Stimulated activated naive B cell treated with anti-CD40 and anti-IgM and Interleukin-4, amounts not matched to agents 10 μg/mL and 1 μg/mL and 100 μg/mL, for 72 hours (primary cell): ENCODE measurements at regions not wholly inside any gene's neighbourhood (a gene's known extent, or its start where the extent isn't known, plus 50 kb on each side); places are given as distances from the start of the nearest gene placed in this dataset.
A peak's percentile ranks its signal among the peaks of the same experiment; 100 is the strongest.

ENCODE experiments used
- ATAC-seq, 2 donors: fragments of 150-1000 bp; cut with Tn5 transposase; replicated peaks; 2 replicates each; pipeline ENCODE4 v1.10.0; 2021; ENCODE audit warnings: moderate library complexity in 1 of 2
- DNase-seq: peaks from one replicate; pipeline ENCODE4 v3.0.0; 2021
- H3K27ac Mint-ChIP-seq: one replicate; pipeline ENCODE4 v1.8.0; 2022; ENCODE audit warnings: mild to moderate bottlenecking, mixed read lengths
- H3K27me3 Mint-ChIP-seq, 2 donors: one replicate each; pipeline ENCODE4 v1.8.0; 2022; ENCODE audit warnings: mixed read lengths in 2 of 2
- H3K36me3 Mint-ChIP-seq, 2 donors: one replicate each; pipeline ENCODE4 v1.8.0; 2022; ENCODE audit warnings: mixed read lengths in 2 of 2, mild to moderate bottlenecking in 1 of 2
- H3K4me1 Mint-ChIP-seq, 2 donors: one replicate each; pipeline ENCODE4 v1.8.0; 2022; ENCODE audit warnings: mixed read lengths in 2 of 2, mild to moderate bottlenecking in 1 of 2
- H3K4me3 Mint-ChIP-seq, 2 donors: one replicate each; pipeline ENCODE4 v1.8.0; 2022; ENCODE audit warnings: mild to moderate bottlenecking in 2 of 2, mixed read lengths in 2 of 2, moderate library complexity in 1 of 2
- H3K9me3 Mint-ChIP-seq, 2 donors: one replicate each; pipeline ENCODE4 v1.8.0; 2022; ENCODE audit warnings: mixed read lengths in 2 of 2, mild to moderate bottlenecking in 1 of 2

- Mint-ChIP-seq H3K4me1 (peaks cover 12 to 22% of the 10 kb centered on the region in 2 donors), H3K27ac (no peak overlapping the region), H3K27me3 (peaks cover 0 to 4% of the 10 kb centered on the region in 2 donors), H3K4me3 (no peak overlapping the region), H3K9me3 (peaks cover 7 to 9% of the 10 kb centered on the region in 2 donors), H3K36me3 (peaks cover 19 to 23% of the 10 kb centered on the region in 2 donors)
- DNase-seq (no peak), ATAC-seq (no peak)
These were observed 82.8 kb upstream of the MAP4K3 start for GRCh38 chr2:39519886-39520285.

DNA sequence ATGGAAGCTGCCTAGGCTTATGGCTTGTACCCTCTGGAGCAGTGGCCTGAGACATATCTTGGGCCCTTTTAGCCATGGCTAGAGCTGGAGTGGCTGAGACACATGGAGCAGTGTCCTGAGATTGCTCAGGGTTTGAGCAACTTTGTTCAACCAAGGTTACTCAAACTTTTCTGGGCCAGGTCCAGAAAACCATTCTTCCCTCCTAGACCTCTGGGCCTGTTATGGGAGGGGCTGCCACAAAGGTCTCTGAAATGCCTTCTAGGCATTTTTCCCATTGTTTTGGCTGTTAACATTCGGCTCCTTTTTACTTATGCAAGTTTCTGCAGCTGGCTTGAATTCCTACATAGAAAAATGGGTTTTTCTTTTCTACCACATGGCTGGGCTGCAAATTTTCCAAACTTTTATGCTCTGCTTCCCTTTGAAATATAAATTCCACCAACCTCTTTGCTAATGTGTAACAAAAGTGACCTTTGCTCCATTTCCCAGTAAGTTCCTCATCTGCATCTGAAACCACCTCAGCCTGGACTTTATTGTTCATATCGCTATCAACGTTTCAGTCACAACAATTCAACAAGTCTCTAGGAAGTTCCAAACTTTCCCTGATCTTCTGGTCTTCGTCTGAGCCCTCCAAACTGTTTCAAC, 84.9 kb upstream of the MAP4K3 start:
- DNase-seq (no peak), ATAC-seq (no peak)
- no peak overlapping the region for H3K27ac Mint-ChIP-seq
- peaks cover 7 to 11% of the 10 kb centered on the region in 2 donors for H3K9me3 Mint-ChIP-seq
- H3K27me3 Mint-ChIP-seq: peaks cover 0 to 4% of the 10 kb centered on the region in 2 donors
- peaks cover 24 to 33% of the 10 kb centered on the region in 2 donors for H3K4me1 Mint-ChIP-seq
- peaks cover 19 to 23% of the 10 kb centered on the region in 2 donors for H3K36me3 Mint-ChIP-seq
- no peak overlapping the region for H3K4me3 Mint-ChIP-seq

GRCh38 chr2:39522518-39522877, 85.4 kb upstream of the MAP4K3 start:
- ATAC-seq: no peak
- no peak for DNase-seq
- no peak overlapping the region for H3K27ac Mint-ChIP-seq
- H3K4me3 Mint-ChIP-seq: no peak overlapping the region
- peaks cover 26 to 38% of the 10 kb centered on the region in 2 donors for H3K4me1 Mint-ChIP-seq
- peaks cover 19 to 23% of the 10 kb centered on the region in 2 donors for H3K36me3 Mint-ChIP-seq
- H3K27me3 Mint-ChIP-seq: peaks cover 0 to 4% of the 10 kb centered on the region in 2 donors
- peaks cover 7 to 11% of the 10 kb centered on the region in 2 donors for H3K9me3 Mint-ChIP-seq

DNA sequence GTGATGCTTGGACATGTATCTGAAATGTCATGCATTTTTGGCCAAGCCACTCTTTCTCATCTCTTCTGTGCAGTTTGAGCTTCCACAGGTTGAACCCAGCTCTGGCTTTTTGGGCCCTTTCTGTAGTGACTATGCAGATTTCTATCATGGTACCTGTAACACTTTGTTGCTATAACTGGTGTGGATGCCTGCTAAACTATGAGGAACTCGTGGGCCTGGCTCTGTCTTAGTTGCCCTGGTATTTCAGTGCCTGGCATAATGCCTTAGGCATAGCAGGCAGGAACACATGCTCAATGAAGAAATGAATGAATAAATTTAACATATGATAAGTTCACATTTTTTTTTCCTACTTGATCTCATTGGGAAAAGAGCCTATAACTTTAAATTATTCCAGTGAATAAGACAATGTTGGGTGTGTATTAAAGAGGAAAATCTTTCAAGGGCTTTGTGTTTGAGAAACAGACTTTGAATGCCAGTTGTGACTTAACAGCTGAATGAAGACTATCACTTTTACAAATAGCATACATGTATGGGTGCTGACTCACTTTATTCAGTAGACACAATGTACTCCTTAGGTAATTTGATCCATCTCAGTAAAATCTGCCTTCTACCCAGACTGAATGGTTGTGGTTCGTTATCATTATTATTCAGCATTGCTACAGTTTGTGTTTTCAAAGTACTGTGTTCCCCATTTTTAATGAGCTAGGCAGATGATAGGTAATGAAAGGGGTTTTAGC, 86.4 kb upstream of the MAP4K3 start:
- ATAC-seq (no peak), DNase-seq (no peak)
- H3K27me3 Mint-ChIP-seq: no peaks in the 10 kb centered on the region

DNA sequence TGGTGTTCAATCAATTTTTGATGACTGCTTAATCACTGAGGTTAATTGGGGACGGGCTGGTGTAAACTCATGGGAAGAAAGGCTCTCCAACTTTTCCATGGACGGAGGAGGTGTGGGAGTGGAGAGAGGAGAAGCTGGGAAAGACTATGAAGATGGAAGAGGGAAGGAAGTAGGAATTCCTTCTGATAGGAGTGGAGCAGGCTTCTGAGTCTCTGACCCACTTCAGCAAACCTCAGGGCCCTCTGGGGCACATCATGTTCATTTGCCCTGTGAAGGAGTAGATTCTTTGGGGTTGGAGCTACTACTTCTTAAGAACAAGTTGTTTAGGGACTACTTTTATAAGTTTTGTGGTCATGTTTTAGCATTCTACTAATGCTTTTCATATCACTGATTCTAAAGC, 87.0 kb upstream of the MAP4K3 start:
- Mint-ChIP-seq H3K27me3 (no peaks in the 10 kb centered on the region), H3K9me3 (peaks cover 7 to 11% of the 10 kb centered on the region in 2 donors), H3K27ac (no peak overlapping the region), H3K4me3 (no peak overlapping the region), H3K36me3 (peaks cover 19 to 23% of the 10 kb centered on the region in 2 donors), H3K4me1 (peaks cover 31 to 43% of the 10 kb centered on the region in 2 donors)
- ATAC-seq (no peak), DNase-seq (no peak)

More for the DNA sequence above, 86.4 kb upstream of the MAP4K3 start:
- Mint-ChIP-seq H3K4me3 (no peak overlapping the region), H3K4me1 (peaks cover 31 to 43% of the 10 kb centered on the region in 2 donors), H3K36me3 (peaks cover 19 to 23% of the 10 kb centered on the region in 2 donors), H3K9me3 (peaks cover 7 to 11% of the 10 kb centered on the region in 2 donors), H3K27ac (no peak overlapping the region)

DNA sequence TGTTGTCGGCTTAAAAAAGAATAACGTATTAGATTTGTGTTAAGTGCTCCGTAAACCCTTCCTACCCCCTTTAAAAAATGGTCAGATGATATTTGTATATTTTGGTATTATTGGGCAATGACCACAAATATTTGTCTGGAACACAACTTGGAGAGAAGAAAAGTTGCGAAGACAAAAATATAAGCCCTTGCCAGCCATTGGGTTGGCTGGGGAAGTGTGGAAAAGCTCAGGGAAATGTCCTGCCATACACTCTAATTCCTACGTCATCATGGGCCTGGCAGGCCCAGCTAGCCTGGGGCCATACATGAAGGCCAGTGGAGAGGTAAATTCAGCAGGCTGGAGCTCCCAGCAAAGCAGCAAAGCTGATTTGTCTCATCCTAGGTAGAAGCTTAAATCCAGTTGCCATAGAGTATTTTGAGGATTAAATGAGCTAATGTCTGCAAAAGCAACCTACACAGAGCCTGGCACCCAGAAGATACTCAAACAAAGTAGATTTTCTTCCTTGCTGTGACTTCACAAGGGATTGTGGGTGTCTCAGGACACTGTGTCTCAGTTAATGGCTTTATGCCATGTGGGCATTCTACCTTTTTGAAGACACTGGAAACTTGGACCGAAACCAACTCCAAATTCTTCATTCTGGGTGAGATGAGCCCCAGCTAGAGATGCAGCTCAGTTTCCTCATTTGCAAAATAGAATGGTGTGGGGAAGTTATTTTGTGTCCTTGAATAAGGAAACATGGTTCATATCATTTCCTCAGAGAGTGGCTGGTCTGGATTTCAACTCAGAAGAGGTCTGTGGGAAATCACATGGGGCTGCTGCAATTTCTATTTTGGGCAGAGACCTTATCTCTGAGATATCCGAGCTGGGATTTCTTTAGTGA, 87.9 kb upstream of the MAP4K3 start:
- H3K9me3 Mint-ChIP-seq: peaks cover 7 to 11% of the 10 kb centered on the region in 2 donors
- no peak overlapping the region for H3K27ac Mint-ChIP-seq
- DNase-seq (no peak), ATAC-seq (peak; percentile 53 to 63)
- H3K4me1 Mint-ChIP-seq: peaks cover 31 to 43% of the 10 kb centered on the region in 2 donors
- H3K27me3 Mint-ChIP-seq: no peaks in the 10 kb centered on the region
- H3K36me3 Mint-ChIP-seq: peaks cover 19 to 22% of the 10 kb centered on the region in 2 donors
- no peak overlapping the region for H3K4me3 Mint-ChIP-seq

- Mint-ChIP-seq H3K4me1 (peaks cover 35 to 48% of the 10 kb centered on the region in 2 donors), H3K4me3 (peak overlapping the region in 1 of 2 donors; percentile 18), H3K9me3 (peaks cover 7 to 10% of the 10 kb centered on the region in 2 donors), H3K36me3 (peaks cover 16 to 17% of the 10 kb centered on the region in 2 donors), H3K27me3 (no peaks in the 10 kb centered on the region), H3K27ac (peak overlapping the region; percentile 15)
- ATAC-seq (peak; percentile 45 to 51), DNase-seq (peak; percentile 7)
These were observed 88.7 kb upstream of the MAP4K3 start for GRCh38 chr2:39525636-39526412.

- H3K4me3 Mint-ChIP-seq: no peak overlapping the region
- ATAC-seq: no peak
- H3K36me3 Mint-ChIP-seq: no peaks in the 10 kb centered on the region
- no peak overlapping the region for H3K27ac Mint-ChIP-seq
- peaks cover 34 to 53% of the 10 kb centered on the region in 2 donors for H3K4me1 Mint-ChIP-seq
- peaks cover 0 to 3% of the 10 kb centered on the region in 2 donors for H3K9me3 Mint-ChIP-seq
- no peaks in the 10 kb centered on the region for H3K27me3 Mint-ChIP-seq
- no peak for DNase-seq
These were observed 91.6 kb upstream of the MAP4K3 start for GRCh38 chr2:39528701-39529100.

GRCh38 chr2:39529836-39530235, 92.8 kb upstream of the MAP4K3 start:
- no peak for ATAC-seq
- no peaks in the 10 kb centered on the region for H3K36me3 Mint-ChIP-seq
- H3K4me3 Mint-ChIP-seq: no peak overlapping the region

DNA sequence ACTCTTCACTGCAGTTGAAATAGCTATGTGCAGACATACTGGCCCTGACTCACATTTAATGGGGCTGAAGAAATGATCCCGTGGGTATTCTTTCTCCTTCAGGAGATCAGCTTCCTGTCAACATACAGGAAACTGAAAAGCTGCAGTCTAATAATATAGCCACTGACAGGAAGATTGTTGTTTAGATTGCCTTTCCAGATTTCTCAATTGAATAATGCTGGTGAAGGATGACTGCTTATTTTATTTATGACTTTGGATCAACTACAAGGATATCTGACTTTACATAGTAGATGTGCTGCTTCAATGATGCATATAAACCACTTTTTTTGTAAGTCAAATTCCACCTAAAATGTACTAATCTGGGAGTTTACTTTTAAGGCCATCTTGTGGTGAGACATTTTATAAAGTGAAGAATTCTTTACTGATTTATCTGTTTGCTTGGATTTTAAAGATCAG, 93.4 kb upstream of the MAP4K3 start:
- H3K27ac Mint-ChIP-seq: no peak overlapping the region
- no peaks in the 10 kb centered on the region for H3K27me3 Mint-ChIP-seq
- ATAC-seq (no peak), DNase-seq (no peak)
- H3K36me3 Mint-ChIP-seq: no peaks in the 10 kb centered on the region
- peaks cover 0 to 3% of the 10 kb centered on the region in 2 donors for H3K9me3 Mint-ChIP-seq
- H3K4me3 Mint-ChIP-seq: no peak overlapping the region
- peaks cover 29 to 42% of the 10 kb centered on the region in 2 donors for H3K4me1 Mint-ChIP-seq

More at GRCh38 chr2:39529836-39530235, 92.8 kb upstream of the MAP4K3 start:
- H3K9me3 Mint-ChIP-seq: peaks cover 0 to 3% of the 10 kb centered on the region in 2 donors
- H3K27me3 Mint-ChIP-seq: no peaks in the 10 kb centered on the region
- peaks cover 31 to 45% of the 10 kb centered on the region in 2 donors for H3K4me1 Mint-ChIP-seq
- no peak overlapping the region for H3K27ac Mint-ChIP-seq
- DNase-seq: no peak

GRCh38 chr2:39531220-39531777, 94.2 kb upstream of the MAP4K3 start:
- Mint-ChIP-seq H3K27ac (no peak overlapping the region), H3K27me3 (no peaks in the 10 kb centered on the region), H3K36me3 (no peaks in the 10 kb centered on the region), H3K4me3 (no peak overlapping the region), H3K4me1 (peaks cover 21 to 34% of the 10 kb centered on the region in 2 donors), H3K9me3 (peaks cover 0 to 3% of the 10 kb centered on the region in 2 donors)
- DNase-seq (no peak), ATAC-seq (no peak)

DNA sequence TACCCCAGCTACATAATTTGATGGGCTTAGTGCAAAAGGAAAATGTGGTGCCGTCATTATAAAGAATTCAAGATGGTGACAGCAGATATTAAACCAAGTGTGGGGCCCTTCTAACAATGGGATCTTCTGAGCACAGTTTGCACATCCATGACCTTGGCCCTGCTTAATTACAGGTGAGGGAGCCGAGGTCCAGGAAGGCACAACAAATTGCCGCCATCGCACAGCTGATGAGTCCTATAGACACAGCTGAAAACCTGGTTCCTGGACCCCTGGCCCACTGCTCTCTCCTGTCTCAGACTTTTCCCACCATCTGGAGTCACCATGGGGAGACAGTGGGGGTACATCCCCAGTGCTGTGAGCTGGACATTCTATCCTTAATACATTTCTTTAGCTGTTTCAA, 95.8 kb upstream of the MAP4K3 start:
- Mint-ChIP-seq H3K36me3 (peaks cover 0 to under 1% of the 10 kb centered on the region in 2 donors), H3K4me3 (no peak overlapping the region), H3K9me3 (no peaks in the 10 kb centered on the region), H3K4me1 (peaks cover 13 to 17% of the 10 kb centered on the region in 2 donors), H3K27me3 (no peaks in the 10 kb centered on the region), H3K27ac (no peak overlapping the region)
- DNase-seq: no peak
- no peak for ATAC-seq

- no peak overlapping the region for H3K27ac Mint-ChIP-seq
- H3K4me3 Mint-ChIP-seq: no peak overlapping the region
- H3K4me1 Mint-ChIP-seq: peaks cover 11 to 17% of the 10 kb centered on the region in 2 donors
- DNase-seq: no peak
- H3K9me3 Mint-ChIP-seq: peaks cover 0 to 6% of the 10 kb centered on the region in 2 donors
- ATAC-seq: no peak
- peaks cover 0 to 8% of the 10 kb centered on the region in 2 donors for H3K36me3 Mint-ChIP-seq
- no peaks in the 10 kb centered on the region for H3K27me3 Mint-ChIP-seq
These were observed 97.1 kb upstream of the MAP4K3 start for GRCh38 chr2:39534095-39534711.
